Progenitor cell of endocrine pancreas (in vitro differentiated cells): ENCODE measurements at regions not wholly inside any gene's neighbourhood (a gene's known extent, or its start where the extent isn't known, plus 50 kb on each side); places are given as distances from the start of the nearest gene placed in this dataset.

Experiments
- DNase-seq: peaks from one replicate; pipeline ENCODE4 v3.0.0; 2021; ENCODE audit warnings: low spot score; ENCODE audit not compliant: unreplicated experiment
- H3K27ac Mint-ChIP-seq: 2 replicates; pipeline ENCODE4 v1.8.0; 2021; ENCODE audit warnings: mild to moderate bottlenecking, moderate library complexity, mixed read lengths
- H3K27me3 Mint-ChIP-seq: 2 replicates; pipeline ENCODE4 v1.8.0; 2021; ENCODE audit warnings: mixed read lengths
- H3K36me3 Mint-ChIP-seq: 2 replicates; pipeline ENCODE4 v1.8.0; 2022; ENCODE audit warnings: mixed read lengths; ENCODE audit not compliant: insufficient read depth
- H3K4me1 Mint-ChIP-seq: 2 replicates; pipeline ENCODE4 v1.8.0; 2021; ENCODE audit warnings: low read depth, mixed read lengths
- H3K4me3 Mint-ChIP-seq: 2 replicates; pipeline ENCODE4 v1.8.0; 2021; ENCODE audit warnings: low read depth, mild to moderate bottlenecking, moderate library complexity, mixed read lengths
- H3K9me3 Mint-ChIP-seq: 2 replicates; pipeline ENCODE4 v1.8.0; 2021; ENCODE audit warnings: low read depth, mixed read lengths
- CTCF ChIP-seq: fragments of 200-600 bp; sonication (generic); IDR thresholded peaks from one replicate; pipeline ENCODE4 v1.5.0; 2021; ENCODE audit warnings: antibody characterized with exemption, mild to moderate bottlenecking; ENCODE audit not compliant: unreplicated experiment

GRCh38 chr11:25441421-25441820 is 890.5 kb upstream of the ANO3 start:
- no peak for TF ChIP-seq CTCF
- no peaks in the 10 kb centered on the region for H3K27me3 Mint-ChIP-seq
- no peak for DNase-seq
- H3K36me3 Mint-ChIP-seq = no peaks in the 10 kb centered on the region
- no peak overlapping the region for H3K4me3 Mint-ChIP-seq
- no peaks in the 10 kb centered on the region for H3K9me3 Mint-ChIP-seq
- no peaks in the 10 kb centered on the region for H3K4me1 Mint-ChIP-seq
- H3K27ac Mint-ChIP-seq = no peak overlapping the region

- H3K36me3 Mint-ChIP-seq = no peaks in the 10 kb centered on the region
These were observed 882.8 kb upstream of the ANO3 start for GRCh38 chr11:25449091-25449490.

GRCh38 chr11:25453471-25453870 is 878.5 kb upstream of the ANO3 start:
- no peak overlapping the region for H3K27ac Mint-ChIP-seq
- DNase-seq = no peak
- H3K4me3 Mint-ChIP-seq = no peak overlapping the region
- no peak for TF ChIP-seq CTCF
- no peaks in the 10 kb centered on the region for H3K27me3 Mint-ChIP-seq
- no peaks in the 10 kb centered on the region for H3K9me3 Mint-ChIP-seq
- H3K4me1 Mint-ChIP-seq = no peaks in the 10 kb centered on the region
- no peaks in the 10 kb centered on the region for H3K36me3 Mint-ChIP-seq

More at GRCh38 chr11:25449091-25449490, 882.8 kb upstream of the ANO3 start:
- H3K27me3 Mint-ChIP-seq = no peaks in the 10 kb centered on the region
- H3K4me3 Mint-ChIP-seq = no peak overlapping the region
- DNase-seq = no peak
- no peaks in the 10 kb centered on the region for H3K4me1 Mint-ChIP-seq
- no peaks in the 10 kb centered on the region for H3K9me3 Mint-ChIP-seq
- no peak for TF ChIP-seq CTCF
- no peak overlapping the region for H3K27ac Mint-ChIP-seq

- DNase-seq = no peak
- Mint-ChIP-seq H3K27me3 (no peaks in the 10 kb centered on the region), H3K4me1 (no peaks in the 10 kb centered on the region), H3K9me3 (no peaks in the 10 kb centered on the region), H3K4me3 (no peak overlapping the region), H3K27ac (no peak overlapping the region), H3K36me3 (no peaks in the 10 kb centered on the region)
- no peak for TF ChIP-seq CTCF
These were observed 875.7 kb upstream of the ANO3 start for GRCh38 chr11:25456211-25456610.

GRCh38 chr11:25483915-25484635 is 847.9 kb upstream of the ANO3 start:
- no peak for TF ChIP-seq CTCF
- H3K27me3 Mint-ChIP-seq = peaks cover 4% of the 10 kb centered on the region
- H3K36me3 Mint-ChIP-seq = no peaks in the 10 kb centered on the region
- H3K9me3 Mint-ChIP-seq = peaks cover 3% of the 10 kb centered on the region
- H3K27ac Mint-ChIP-seq = no peak overlapping the region
- H3K4me3 Mint-ChIP-seq = no peak overlapping the region
- DNase-seq = no peak
- H3K4me1 Mint-ChIP-seq = peaks cover 2% of the 10 kb centered on the region
